ENCODE measurements at regions not wholly inside any gene's neighbourhood (a gene's known extent, or its start where the extent isn't known, plus 50 kb on each side); places are given as distances from the start of the nearest gene placed in this dataset.

GRCh38 chr13:95480791-95481780 is 71.4 kb upstream of the CLDN10 start:
- Histone ChIP-seq H3K4me1 (no peaks in the 10 kb centered on the region), H3K27me3 (no peaks in the 10 kb centered on the region), H3K36me3 (ENCODE audit: low read depth, missing control alignments) (no peaks in the 10 kb centered on the region), H3K9me3 (no peaks in the 10 kb centered on the region), H3K4me3 (no peak overlapping the region), H3K27ac (no peak overlapping the region)
- intact Hi-C loops (cut with DNase I; ENCODE audit: low total_unique reads), result no loop called here
- DNase-seq, result no peak
- TF ChIP-seq POLR2A (IDR thresholded peaks at IDR 0.05) (no peak), CTCF (IDR thresholded peaks at IDR 0.05) (no peak)
- 57 to 68% methylated on average over 7 of the region's 7 CpGs for WGBS, 2 donors

- WGBS, 2 donors, result 53 to 87% methylated on average over 1 of the region's 1 CpG
- H3K27me3 ChIP-seq, result no peaks in the 10 kb centered on the region
- no peak overlapping the region for H3K4me3 ChIP-seq
- no peak overlapping the region for H3K27ac ChIP-seq
- no peaks in the 10 kb centered on the region for H3K4me1 ChIP-seq
- H3K9me3 ChIP-seq, result no peaks in the 10 kb centered on the region
- no peaks in the 10 kb centered on the region for H3K36me3 ChIP-seq (ENCODE audit: low read depth, missing control alignments)
- DNase-seq, result no peak
- TF ChIP-seq CTCF (IDR thresholded peaks at IDR 0.05), result no peak
- no peak for TF ChIP-seq POLR2A (IDR thresholded peaks at IDR 0.05)
- intact Hi-C loops (cut with DNase I; ENCODE audit: low total_unique reads), result no loop called here
Measured at GRCh38 chr13:95484052-95484451, 68.5 kb upstream of the CLDN10 start.

- no peak for DNase-seq
- no peaks in the 10 kb centered on the region for H3K36me3 ChIP-seq (ENCODE audit: low read depth, missing control alignments)
Measured at GRCh38 chr13:95485045-95485517, 67.4 kb upstream of the CLDN10 start.

GRCh38 chr13:95485518-95486144 is 66.9 kb upstream of the CLDN10 start:
- intact Hi-C loops (cut with DNase I; ENCODE audit: low total_unique reads), result no loop called here
- no peaks in the 10 kb centered on the region for H3K36me3 ChIP-seq (ENCODE audit: low read depth, missing control alignments)
- H3K4me3 ChIP-seq, result no peak overlapping the region
- H3K27ac ChIP-seq, result peak overlapping the region in 1 of 2 donors; percentile 12
- H3K9me3 ChIP-seq, result no peaks in the 10 kb centered on the region
- no peaks in the 10 kb centered on the region for H3K27me3 ChIP-seq
- no peak for DNase-seq
- WGBS, 2 donors, result 52 to 63% methylated on average over 3 of the region's 3 CpGs
- no peaks in the 10 kb centered on the region for H3K4me1 ChIP-seq
- TF ChIP-seq POLR2A (IDR thresholded peaks at IDR 0.05) (no peak), CTCF (IDR thresholded peaks at IDR 0.05) (no peak)

More at GRCh38 chr13:95485045-95485517, 67.4 kb upstream of the CLDN10 start:
- TF ChIP-seq POLR2A (IDR thresholded peaks at IDR 0.05) (no peak), CTCF (IDR thresholded peaks at IDR 0.05) (no peak)
- H3K27me3 ChIP-seq, result no peaks in the 10 kb centered on the region
- no peaks in the 10 kb centered on the region for H3K4me1 ChIP-seq
- peak overlapping the region in 1 of 2 donors; percentile 12 for H3K27ac ChIP-seq
- H3K9me3 ChIP-seq, result no peaks in the 10 kb centered on the region
- 61 to 64% methylated on average over 5 of the region's 5 CpGs for WGBS, 2 donors
- no peak overlapping the region for H3K4me3 ChIP-seq
- intact Hi-C loops (cut with DNase I; ENCODE audit: low total_unique reads), result no loop called here

Data from testis (tissue), 2 donors.